Pancreas (tissue), 10 donors: ENCODE measurements at regions not wholly inside any gene's neighbourhood (a gene's known extent, or its start where the extent isn't known, plus 50 kb on each side); places are given as distances from the start of the nearest gene placed in this dataset.

ENCODE experiments used
- ATAC-seq, 4 donors: fragments of 200-7000 bp; cut with Tn5 transposase; one replicate each; pipeline versions ENCODE4 v1.8.0 to v1.9.1; 2020; ENCODE audit warnings: mild to moderate bottlenecking in 4 of 4, moderate library complexity in 4 of 4
- DNase-seq, 6 donors: peaks; one replicate each; pipeline ENCODE4 v3.0.0-alpha.2; 2020
- FAIRE-seq: peaks from 2 replicates; lab custom pipeline; 2012; peaks lifted over from hg19 to GRCh38; lab: Jason Lieb, UNC
- H3K27ac ChIP-seq, 4 donors: fragments of 200-600 bp; sonication (generic); 1 replicate in 3 of 4; 2 replicates in 1 of 4; pipeline versions ENCODE4 v1.5.0 to v1.8.0; 2020
- H3K27me3 ChIP-seq, 4 donors: fragments of 200-600 bp; one replicate each; pipeline ENCODE4 v1.8.0; 2021
- H3K36me3 ChIP-seq, 3 donors: fragments of 200-600 bp; sonication (generic) in 1 of 3; one replicate each; pipeline versions ENCODE4 v1.5.0 to v1.8.0; 2020 to 2021
- H3K4me1 ChIP-seq, 3 donors: fragments of 200-600 bp; one replicate each; pipeline ENCODE4 v1.8.0; 2021
- H3K4me3 ChIP-seq, 4 donors: fragments of 200-600 bp; sonication (generic) in 2 of 4; one replicate each; pipeline versions ENCODE4 v1.5.0 to v1.8.0; 2020 to 2021
- H3K9me3 ChIP-seq, 4 donors: fragments of 200-600 bp; one replicate each; pipeline ENCODE4 v1.8.0; 2021
- WGBS, 2 donors: extraction: QIAGEN DNeasy Blood & Tissue Kit; methylation state at CpG; one replicate each; pipeline ENCODE4 v1.1.7; 2013; 5-methylcytosine and 5-hydroxymethylcytosine counted together
- intact Hi-C, 3 donors: fragments of 100-400 bp; cut with DNase I; formaldehyde crosslinking; loops; one replicate each; pipeline versions ENCODE4 v1.11.1 to v1.14.2; 2022
- TF ChIP-seq, protein P1 (sequence below), 4 donors: fragments of 200-600 bp; sonication (generic) in 3 of 4; IDR thresholded peaks; one replicate each; pipeline versions ENCODE4 v1.5.0 to v1.8.0; 2021; ENCODE audit warnings: antibody characterized with exemption in 4 of 4
- donor health status: healthy with polysubstance abuse.
- donor health status: DM: no; HTN: no; CAD: no; lungs with moderate emphysema.
- donor health status: DM: no; HTN: no; CAD: no.
- donor health status: control.
- donor health status: control.
- donor health status: Bipolar disorder and iron deficiency.
- donor health status: DM: yes; HTN: yes; CAD: no.
- donor health status: DM: no; HTN: no; CAD: no.
- donor health status: DM: no; HTN: no; CAD: no.
- donor health status: DM: yes; HTN: yes; CAD: no.

DNA sequence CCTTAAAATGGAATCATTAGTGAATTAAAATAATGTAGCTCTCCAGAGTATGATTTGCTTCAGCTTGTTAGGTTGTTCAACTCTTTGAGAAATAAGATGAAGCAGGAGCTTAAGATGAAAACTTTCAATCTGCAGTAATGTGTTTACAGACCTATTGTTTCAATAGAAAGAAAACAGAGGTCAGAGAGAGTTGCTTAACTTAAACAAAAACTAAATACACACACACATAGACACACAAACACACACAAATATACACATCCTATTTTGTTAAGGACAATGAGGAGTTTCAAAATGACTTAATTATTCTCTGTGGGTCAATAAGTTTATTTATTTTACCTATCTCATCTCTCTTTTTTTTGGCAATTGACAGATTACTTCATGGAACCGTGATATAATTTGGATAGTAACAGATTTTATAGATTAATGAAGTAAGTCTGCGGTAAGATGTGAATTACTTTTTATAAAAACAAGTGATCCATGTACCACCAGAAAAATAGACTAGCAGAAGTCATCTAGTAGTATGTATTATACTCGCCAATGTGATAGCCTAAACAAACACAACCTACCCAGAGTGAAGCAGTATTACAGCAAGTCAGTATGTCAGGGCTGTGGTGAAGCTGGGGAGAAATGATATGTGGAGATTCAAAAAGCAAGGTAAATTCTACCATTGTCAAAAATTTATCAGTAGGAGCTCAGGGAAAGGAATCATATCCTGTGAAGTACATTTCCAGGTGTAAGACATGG lies 76.7 kb upstream of the DCBLD2 start:
- ATAC-seq (no peak), FAIRE-seq (no peak), DNase-seq (no peak)
- intact Hi-C loops: no loop called here
- no peaks in the 10 kb centered on the region for H3K4me1 ChIP-seq
- TF ChIP-seq, protein P1, sequence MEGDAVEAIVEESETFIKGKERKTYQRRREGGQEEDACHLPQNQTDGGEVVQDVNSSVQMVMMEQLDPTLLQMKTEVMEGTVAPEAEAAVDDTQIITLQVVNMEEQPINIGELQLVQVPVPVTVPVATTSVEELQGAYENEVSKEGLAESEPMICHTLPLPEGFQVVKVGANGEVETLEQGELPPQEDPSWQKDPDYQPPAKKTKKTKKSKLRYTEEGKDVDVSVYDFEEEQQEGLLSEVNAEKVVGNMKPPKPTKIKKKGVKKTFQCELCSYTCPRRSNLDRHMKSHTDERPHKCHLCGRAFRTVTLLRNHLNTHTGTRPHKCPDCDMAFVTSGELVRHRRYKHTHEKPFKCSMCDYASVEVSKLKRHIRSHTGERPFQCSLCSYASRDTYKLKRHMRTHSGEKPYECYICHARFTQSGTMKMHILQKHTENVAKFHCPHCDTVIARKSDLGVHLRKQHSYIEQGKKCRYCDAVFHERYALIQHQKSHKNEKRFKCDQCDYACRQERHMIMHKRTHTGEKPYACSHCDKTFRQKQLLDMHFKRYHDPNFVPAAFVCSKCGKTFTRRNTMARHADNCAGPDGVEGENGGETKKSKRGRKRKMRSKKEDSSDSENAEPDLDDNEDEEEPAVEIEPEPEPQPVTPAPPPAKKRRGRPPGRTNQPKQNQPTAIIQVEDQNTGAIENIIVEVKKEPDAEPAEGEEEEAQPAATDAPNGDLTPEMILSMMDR (IDR thresholded peaks at IDR 0.05): no peak
- H3K27ac ChIP-seq: no peak overlapping the region
- no peaks in the 10 kb centered on the region for H3K36me3 ChIP-seq
- no peak overlapping the region for H3K4me3 ChIP-seq
- 16 to 21% methylated on average over 3 of the region's 3 CpGs for WGBS, 2 donors
- no peaks in the 10 kb centered on the region for H3K9me3 ChIP-seq
- no peaks in the 10 kb centered on the region for H3K27me3 ChIP-seq

DNA sequence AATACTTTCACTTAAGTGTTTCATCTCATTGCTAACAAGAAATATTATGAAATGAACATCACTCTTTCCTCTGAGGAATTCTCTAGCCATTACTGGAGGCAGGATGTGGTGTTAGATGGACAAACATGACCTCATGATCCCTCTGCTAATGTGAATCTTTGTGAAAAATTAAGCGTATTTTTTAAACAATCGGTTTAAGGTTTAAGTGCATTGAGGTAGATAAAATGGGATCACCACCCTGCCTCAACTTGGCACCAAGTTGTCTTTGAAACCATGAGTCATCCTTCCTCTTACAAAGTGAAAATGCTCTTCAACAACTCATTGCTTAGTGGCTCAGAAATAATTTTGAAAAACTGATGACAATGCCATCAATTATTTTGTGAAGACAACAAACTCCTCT lies 76.0 kb upstream of the DCBLD2 start:
- Histone ChIP-seq H3K9me3 (no peaks in the 10 kb centered on the region), H3K4me1 (no peaks in the 10 kb centered on the region), H3K4me3 (no peak overlapping the region), H3K27ac (no peak overlapping the region), H3K36me3 (no peaks in the 10 kb centered on the region), H3K27me3 (no peaks in the 10 kb centered on the region)
- WGBS, 2 donors: 47 to 69% methylated on average over 2 of the region's 2 CpGs
- DNase-seq: no peak
- ATAC-seq: no peak
- TF ChIP-seq, protein P1 (IDR thresholded peaks at IDR 0.05): no peak
- FAIRE-seq: no peak
- intact Hi-C loops: no loop called here

DNA sequence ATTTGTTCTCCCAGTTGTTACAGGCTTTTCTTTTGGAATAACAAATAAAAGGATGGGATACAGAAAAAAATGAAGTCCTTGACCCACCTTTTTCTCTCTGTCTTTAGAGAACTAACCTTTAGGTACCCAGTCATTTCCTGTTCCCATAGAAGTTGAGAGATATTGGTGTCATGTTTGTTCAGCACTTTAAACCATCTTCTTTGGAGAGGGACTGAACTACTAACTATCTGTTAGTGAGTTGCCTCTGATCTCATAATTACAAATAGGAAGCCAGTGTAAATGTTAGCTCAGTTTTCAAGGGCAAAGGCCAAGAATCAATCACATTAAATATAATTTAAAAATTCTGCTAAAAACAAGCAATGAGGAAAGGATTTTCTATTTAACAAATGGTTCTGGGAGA lies 72.9 kb upstream of the DCBLD2 start:
- TF ChIP-seq, protein P1 (IDR thresholded peaks at IDR 0.05): no peak
- intact Hi-C loops: no loop called here
- no peak for DNase-seq
- no peak for ATAC-seq
- Histone ChIP-seq H3K9me3 (no peaks in the 10 kb centered on the region), H3K27me3 (no peaks in the 10 kb centered on the region), H3K4me3 (no peak overlapping the region), H3K4me1 (no peaks in the 10 kb centered on the region), H3K36me3 (no peaks in the 10 kb centered on the region), H3K27ac (no peak overlapping the region)
- no peak for FAIRE-seq

DNA sequence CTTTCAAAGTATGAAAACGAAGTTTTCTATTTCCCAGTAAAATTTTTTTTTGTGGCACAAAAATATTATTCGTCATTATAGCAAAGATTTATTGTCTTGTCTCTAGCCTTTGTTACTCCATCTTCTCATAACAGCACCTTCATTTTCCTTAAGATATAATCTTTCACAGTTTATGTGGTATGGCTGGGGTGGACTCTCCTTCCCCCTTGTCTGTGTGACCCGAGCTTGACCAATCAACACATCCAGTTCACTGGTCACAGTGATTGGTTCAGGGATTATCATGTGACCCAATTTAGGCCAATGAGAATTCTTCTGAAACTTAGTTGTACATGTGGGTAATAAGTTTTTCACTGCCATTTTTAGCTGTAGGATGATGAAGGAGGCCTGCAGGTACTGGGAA lies 71.2 kb upstream of the DCBLD2 start:
- no peak for FAIRE-seq

DNA sequence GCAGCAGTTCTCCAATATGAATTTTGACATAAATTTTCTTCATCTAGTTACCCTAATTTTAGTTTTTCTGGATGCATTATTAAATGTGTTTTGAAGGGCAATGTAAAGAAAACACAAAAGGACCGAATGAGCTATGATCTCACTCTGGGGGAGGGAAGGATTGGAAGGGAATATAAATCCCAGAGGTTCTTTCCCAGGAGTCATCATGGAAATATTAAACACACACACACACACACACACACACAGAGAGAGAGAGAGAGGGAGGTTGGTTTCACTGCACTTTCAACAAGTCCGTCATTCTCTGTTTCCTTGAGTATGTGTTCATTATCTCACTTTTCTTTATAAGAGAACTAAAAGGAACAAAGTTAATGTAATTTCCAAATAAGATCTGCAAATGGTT lies 70.7 kb upstream of the DCBLD2 start:
- TF ChIP-seq, protein P1 (IDR thresholded peaks at IDR 0.05): no peak

More for the DNA sequence above, 71.2 kb upstream of the DCBLD2 start:
- H3K27me3 ChIP-seq: no peaks in the 10 kb centered on the region
- H3K4me3 ChIP-seq: no peak overlapping the region
- 42 to 55% methylated on average over 3 of the region's 3 CpGs for WGBS, 2 donors
- H3K4me1 ChIP-seq: no peaks in the 10 kb centered on the region
- intact Hi-C loops: no loop called here
- no peaks in the 10 kb centered on the region for H3K36me3 ChIP-seq
- TF ChIP-seq, protein P1 (IDR thresholded peaks at IDR 0.05): no peak
- DNase-seq (no peak), ATAC-seq (no peak)
- no peak overlapping the region for H3K27ac ChIP-seq
- H3K9me3 ChIP-seq: no peaks in the 10 kb centered on the region

More for the DNA sequence above, 70.7 kb upstream of the DCBLD2 start:
- DNase-seq (no peak), FAIRE-seq (no peak), ATAC-seq (peak in 1 of 4 donors; percentile 30)
- intact Hi-C loops: no loop called here
- Histone ChIP-seq H3K27me3 (peaks cover 0 to 3% (median 0%) of the 10 kb centered on the region in 4 donors), H3K4me1 (no peaks in the 10 kb centered on the region), H3K9me3 (no peaks in the 10 kb centered on the region), H3K4me3 (no peak overlapping the region), H3K27ac (no peak overlapping the region), H3K36me3 (no peaks in the 10 kb centered on the region)
- 45 to 46% methylated on average over 2 of the region's 2 CpGs for WGBS, 2 donors
